DOHH2 (cell line): ENCODE measurements at regions not wholly inside any gene's neighbourhood (a gene's known extent, or its start where the extent isn't known, plus 50 kb on each side); places are given as distances from the start of the nearest gene placed in this dataset.

ENCODE experiments used
- CTCF ChIP-seq: fragments of 200-600 bp; sonication (generic); IDR thresholded peaks from one replicate; pipeline ENCODE4 v1.5.1; 2014; ENCODE audit warnings: antibody characterized with exemption, mild to moderate bottlenecking, low read depth, low read length; ENCODE audit not compliant: poor library complexity, severe bottlenecking
- EZH2phosphoT487 ChIP-seq: fragments of 200-600 bp; sonication (generic); IDR thresholded peaks from 2 replicates; pipeline ENCODE4 v1.6.1; 2017; ENCODE audit warnings: borderline replicate concordance, mild to moderate bottlenecking, antibody characterized with exemption, low read length, moderate library complexity, mixed read lengths

GRCh38 chr18:59961070-59961469 is 61.3 kb downstream of the PMAIP1 start:
- no peak for TF ChIP-seq CTCF
- no peak for TF ChIP-seq EZH2phosphoT487
